BJ (cell line): ENCODE measurements at regions not wholly inside any gene's neighbourhood (a gene's known extent, or its start where the extent isn't known, plus 50 kb on each side); places are given as distances from the start of the nearest gene placed in this dataset.

Experiments used
- CTCF ChIA-PET: fragments of 350-600 bp; formaldehyde crosslinking; extraction: SDS; loops from one replicate; lab custom pipeline; 2021; ENCODE audit warnings: antibody characterized with exemption, inconsistent platforms; lab: Yijun Ruan, JAX
- POLR2A ChIA-PET: fragments of 300-600 bp; sonication (Branson Sonifier 250); formaldehyde crosslinking; extraction: SDS; loops from one replicate; lab custom pipeline; 2021; ENCODE audit warnings: antibody characterized with exemption; lab: Charles Lee
- DNase-seq: peaks from one replicate; pipeline ENCODE4 v3.0.0-alpha.2; 2011; ENCODE audit warnings: low read depth
- H3K27me3 ChIP-seq: 2 replicates; pipeline ENCODE4 v1.6.0; 2011; ENCODE audit warnings: low read length; ENCODE audit not compliant: control insufficient read depth, insufficient read depth
- H3K36me3 ChIP-seq: 2 replicates; pipeline ENCODE4 v1.5.1; 2011; ENCODE audit warnings: low read length; ENCODE audit not compliant: control insufficient read depth, insufficient read depth
- H3K4me3 ChIP-seq: 2 replicates; pipeline ENCODE4 v1.5.1; 2011; ENCODE audit warnings: low read depth, mild to moderate bottlenecking, control low read depth, low read length
- CTCF ChIP-seq: IDR thresholded peaks from 2 replicates; pipeline ENCODE4 v1.5.1; 2011; ENCODE audit warnings: low read depth, mild to moderate bottlenecking, control low read depth, inconsistent platforms, low read length, moderate library complexity; ENCODE audit not compliant: insufficient read depth

- CTCF ChIA-PET: interaction anchor here (1.5 to 1.7 kb wide), 2 partner anchors 11 to 14 kb away, joined by 3 to 7 read pairs; no protein-coding TSS in a partner anchor
- H3K36me3 ChIP-seq: no peaks in the 10 kb centered on the region
- no peak for DNase-seq
- TF ChIP-seq CTCF: no peak
- POLR2A ChIA-PET: no interaction called here
- H3K4me3 ChIP-seq: no peak overlapping the region
- no peaks in the 10 kb centered on the region for H3K27me3 ChIP-seq
Measured at GRCh38 chr5:38060354-38060753, 198.0 kb upstream of the EGFLAM start.

- no peak for TF ChIP-seq CTCF
- H3K36me3 ChIP-seq: no peaks in the 10 kb centered on the region
- ChIA-PET POLR2A (no interaction called here), CTCF (interaction anchor here (1.5 to 1.7 kb wide), 2 partner anchors 11 to 13 kb away, joined by 3 to 7 read pairs; no protein-coding TSS in a partner anchor)
- no peak for DNase-seq
- H3K4me3 ChIP-seq: no peak overlapping the region
- H3K27me3 ChIP-seq: no peaks in the 10 kb centered on the region
Measured at GRCh38 chr5:38059876-38060275, 198.5 kb upstream of the EGFLAM start.

- CTCF ChIA-PET: no interaction called here
- POLR2A ChIA-PET: no interaction called here
- H3K4me3 ChIP-seq: no peak overlapping the region
- no peaks in the 10 kb centered on the region for H3K27me3 ChIP-seq
- DNase-seq: no peak
- no peaks in the 10 kb centered on the region for H3K36me3 ChIP-seq
- no peak for TF ChIP-seq CTCF
Measured at GRCh38 chr5:38051711-38052511, 206.4 kb upstream of the EGFLAM start.

GRCh38 chr5:38048400-38048799 lies 208.6 kb upstream of the GDNF start:
- TF ChIP-seq CTCF: no peak
- no peak for DNase-seq
- Histone ChIP-seq H3K36me3 (no peaks in the 10 kb centered on the region), H3K4me3 (no peak overlapping the region), H3K27me3 (no peaks in the 10 kb centered on the region)
- POLR2A ChIA-PET: no interaction called here
- CTCF ChIA-PET: interaction anchor here (2.3 kb wide), 1 partner anchor 11 kb away, joined by 7 read pairs; no protein-coding TSS in a partner anchor

- no peaks in the 10 kb centered on the region for H3K36me3 ChIP-seq
- H3K4me3 ChIP-seq: no peak overlapping the region
- no peak for TF ChIP-seq CTCF
- DNase-seq: no peak
- ChIA-PET POLR2A (no interaction called here), CTCF (interaction anchor here (0.5 to 1.0 kb wide), 2 partner anchors 14 to 19 kb away, joined by 3 read pairs; no protein-coding TSS in a partner anchor)
- no peaks in the 10 kb centered on the region for H3K27me3 ChIP-seq
Measured at GRCh38 chr5:38046103-38046502, 206.3 kb upstream of the GDNF start.
